IMR-90 (cell line): ENCODE measurements at regions not wholly inside any gene's neighbourhood (a gene's known extent, or its start where the extent isn't known, plus 50 kb on each side); places are given as distances from the start of the nearest gene placed in this dataset.

Source experiments
- BHLHE40 ChIP-seq: fragments of 150-350 bp; IDR thresholded peaks from 2 replicates; pipeline ENCODE4 v1.6.1; 2016; ENCODE audit warnings: mild to moderate bottlenecking, low read depth, low read length
- MAFK ChIP-seq: IDR thresholded peaks from 2 replicates; pipeline ENCODE4 v1.6.1; 2012; ENCODE audit warnings: low read depth, low read length, improper control_type of control experiment
- POLR2A ChIP-seq: IDR thresholded peaks from 2 replicates; pipeline ENCODE4 v1.6.1; 2012; ENCODE audit warnings: mild to moderate bottlenecking, low read depth, low read length
- RAD21 ChIP-seq: IDR thresholded peaks from 2 replicates; pipeline ENCODE4 v1.6.1; 2012; ENCODE audit warnings: low read length, improper control_type of control experiment
- RFX5 ChIP-seq: IDR thresholded peaks from 2 replicates; pipeline ENCODE4 v1.8.0; 2012; ENCODE audit warnings: low read depth, mild to moderate bottlenecking, low read length, moderate library complexity
- TF ChIP-seq, protein P1 (sequence below): conservative IDR thresholded peaks from 2 replicates; pipeline ENCODE4 v1.5.1; 2012; ENCODE audit warnings: mild to moderate bottlenecking, low read depth, low read length, improper control_type of control experiment
- TF ChIP-seq, protein P2 (sequence below): fragments of 150-350 bp; IDR thresholded peaks from 2 replicates; pipeline ENCODE4 v1.6.1; 2017; ENCODE audit warnings: mild to moderate bottlenecking, antibody characterized with exemption, low read length, low read depth

DNA sequence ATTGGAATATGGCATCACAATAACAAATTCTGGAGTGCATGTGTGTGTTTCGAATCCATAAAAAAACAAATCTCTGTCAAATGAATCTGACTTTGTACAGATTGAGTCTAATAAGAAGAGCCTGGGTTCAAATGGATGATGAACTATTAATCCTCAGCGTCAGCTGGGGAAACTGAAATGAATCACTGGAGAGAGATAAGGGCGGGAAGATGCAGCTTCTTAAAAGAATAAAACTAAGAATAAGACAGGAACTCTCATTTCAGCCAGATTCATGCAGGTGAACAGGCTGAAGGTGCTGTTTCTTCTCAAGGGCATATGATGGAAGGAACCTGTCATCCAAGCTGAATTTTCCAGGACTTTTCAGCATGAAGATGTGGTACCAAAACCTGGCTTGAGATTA, 202.6 kb upstream of the TRIB2 start:
- TF ChIP-seq POLR2A (no peak), BHLHE40 (no peak), MAFK (no peak), RAD21 (no peak), RFX5 (no peak)
- TF ChIP-seq, protein P1, sequence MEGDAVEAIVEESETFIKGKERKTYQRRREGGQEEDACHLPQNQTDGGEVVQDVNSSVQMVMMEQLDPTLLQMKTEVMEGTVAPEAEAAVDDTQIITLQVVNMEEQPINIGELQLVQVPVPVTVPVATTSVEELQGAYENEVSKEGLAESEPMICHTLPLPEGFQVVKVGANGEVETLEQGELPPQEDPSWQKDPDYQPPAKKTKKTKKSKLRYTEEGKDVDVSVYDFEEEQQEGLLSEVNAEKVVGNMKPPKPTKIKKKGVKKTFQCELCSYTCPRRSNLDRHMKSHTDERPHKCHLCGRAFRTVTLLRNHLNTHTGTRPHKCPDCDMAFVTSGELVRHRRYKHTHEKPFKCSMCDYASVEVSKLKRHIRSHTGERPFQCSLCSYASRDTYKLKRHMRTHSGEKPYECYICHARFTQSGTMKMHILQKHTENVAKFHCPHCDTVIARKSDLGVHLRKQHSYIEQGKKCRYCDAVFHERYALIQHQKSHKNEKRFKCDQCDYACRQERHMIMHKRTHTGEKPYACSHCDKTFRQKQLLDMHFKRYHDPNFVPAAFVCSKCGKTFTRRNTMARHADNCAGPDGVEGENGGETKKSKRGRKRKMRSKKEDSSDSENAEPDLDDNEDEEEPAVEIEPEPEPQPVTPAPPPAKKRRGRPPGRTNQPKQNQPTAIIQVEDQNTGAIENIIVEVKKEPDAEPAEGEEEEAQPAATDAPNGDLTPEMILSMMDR, result no peak
- TF ChIP-seq, protein P2, sequence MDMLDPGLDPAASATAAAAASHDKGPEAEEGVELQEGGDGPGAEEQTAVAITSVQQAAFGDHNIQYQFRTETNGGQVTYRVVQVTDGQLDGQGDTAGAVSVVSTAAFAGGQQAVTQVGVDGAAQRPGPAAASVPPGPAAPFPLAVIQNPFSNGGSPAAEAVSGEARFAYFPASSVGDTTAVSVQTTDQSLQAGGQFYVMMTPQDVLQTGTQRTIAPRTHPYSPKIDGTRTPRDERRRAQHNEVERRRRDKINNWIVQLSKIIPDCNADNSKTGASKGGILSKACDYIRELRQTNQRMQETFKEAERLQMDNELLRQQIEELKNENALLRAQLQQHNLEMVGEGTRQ, result no peak
